ENCODE measurements at regions not wholly inside any gene's neighbourhood (a gene's known extent, or its start where the extent isn't known, plus 50 kb on each side); places are given as distances from the start of the nearest gene placed in this dataset.

DNA sequence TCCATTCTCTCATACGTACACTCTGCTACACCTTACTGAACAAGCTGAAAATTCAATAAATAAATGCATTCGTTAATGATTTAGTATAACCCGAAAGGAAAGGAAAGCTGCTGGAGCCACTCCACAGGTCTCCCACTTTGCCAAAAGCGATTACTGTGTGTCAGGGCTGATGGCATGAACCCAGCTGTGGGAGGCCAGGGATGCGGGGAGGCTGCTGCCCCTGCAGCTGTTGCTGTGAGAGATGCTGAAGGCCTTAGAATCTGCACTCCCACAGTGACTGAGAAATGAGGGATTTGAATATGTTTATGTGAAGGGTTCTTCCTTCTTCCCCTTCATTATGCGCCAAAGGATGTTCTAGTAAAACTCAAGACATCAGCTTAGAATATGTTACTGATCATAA, 58.7 kb upstream of the NBEA start:
- no peak for DNase-seq
- Histone ChIP-seq H3K36me3 (no peaks in the 10 kb centered on the region), H3K9me3 (no peaks in the 10 kb centered on the region), H3K27me3 (no peaks in the 10 kb centered on the region), H3K4me1 (no peaks in the 10 kb centered on the region), H3K4me3 (no peak overlapping the region), H3K27ac (no peak overlapping the region)
- TF ChIP-seq, protein P1, sequence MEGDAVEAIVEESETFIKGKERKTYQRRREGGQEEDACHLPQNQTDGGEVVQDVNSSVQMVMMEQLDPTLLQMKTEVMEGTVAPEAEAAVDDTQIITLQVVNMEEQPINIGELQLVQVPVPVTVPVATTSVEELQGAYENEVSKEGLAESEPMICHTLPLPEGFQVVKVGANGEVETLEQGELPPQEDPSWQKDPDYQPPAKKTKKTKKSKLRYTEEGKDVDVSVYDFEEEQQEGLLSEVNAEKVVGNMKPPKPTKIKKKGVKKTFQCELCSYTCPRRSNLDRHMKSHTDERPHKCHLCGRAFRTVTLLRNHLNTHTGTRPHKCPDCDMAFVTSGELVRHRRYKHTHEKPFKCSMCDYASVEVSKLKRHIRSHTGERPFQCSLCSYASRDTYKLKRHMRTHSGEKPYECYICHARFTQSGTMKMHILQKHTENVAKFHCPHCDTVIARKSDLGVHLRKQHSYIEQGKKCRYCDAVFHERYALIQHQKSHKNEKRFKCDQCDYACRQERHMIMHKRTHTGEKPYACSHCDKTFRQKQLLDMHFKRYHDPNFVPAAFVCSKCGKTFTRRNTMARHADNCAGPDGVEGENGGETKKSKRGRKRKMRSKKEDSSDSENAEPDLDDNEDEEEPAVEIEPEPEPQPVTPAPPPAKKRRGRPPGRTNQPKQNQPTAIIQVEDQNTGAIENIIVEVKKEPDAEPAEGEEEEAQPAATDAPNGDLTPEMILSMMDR (IDR thresholded peaks at IDR 0.05): no peak
- no peak for TF ChIP-seq POLR2A (IDR thresholded peaks at IDR 0.05)

DNA sequence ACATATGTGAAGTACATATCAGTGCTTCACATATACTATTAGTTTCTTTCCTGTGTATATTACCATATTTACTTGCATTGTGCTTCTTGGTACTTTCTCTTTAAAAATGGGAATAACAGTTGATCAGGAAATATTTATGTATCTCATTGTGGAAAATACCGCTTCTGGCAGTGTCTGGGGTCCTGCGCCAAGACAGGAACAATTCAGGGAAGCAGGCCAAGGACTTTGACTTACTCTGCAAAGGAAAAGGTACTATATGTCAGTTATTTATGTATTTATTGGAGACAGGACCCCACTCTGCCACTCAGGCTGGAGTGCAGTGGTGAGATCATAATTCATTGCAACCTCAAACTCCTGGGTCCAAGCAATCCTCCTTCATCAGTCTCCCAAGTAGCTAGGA, 57.7 kb upstream of the NBEA start:
- Histone ChIP-seq H3K4me3 (no peak overlapping the region), H3K27me3 (no peaks in the 10 kb centered on the region), H3K9me3 (no peaks in the 10 kb centered on the region), H3K27ac (no peak overlapping the region), H3K36me3 (no peaks in the 10 kb centered on the region), H3K4me1 (no peaks in the 10 kb centered on the region)
- DNase-seq: no peak
- TF ChIP-seq, protein P1 (IDR thresholded peaks at IDR 0.05): no peak
- TF ChIP-seq POLR2A (IDR thresholded peaks at IDR 0.05): no peak

DNA sequence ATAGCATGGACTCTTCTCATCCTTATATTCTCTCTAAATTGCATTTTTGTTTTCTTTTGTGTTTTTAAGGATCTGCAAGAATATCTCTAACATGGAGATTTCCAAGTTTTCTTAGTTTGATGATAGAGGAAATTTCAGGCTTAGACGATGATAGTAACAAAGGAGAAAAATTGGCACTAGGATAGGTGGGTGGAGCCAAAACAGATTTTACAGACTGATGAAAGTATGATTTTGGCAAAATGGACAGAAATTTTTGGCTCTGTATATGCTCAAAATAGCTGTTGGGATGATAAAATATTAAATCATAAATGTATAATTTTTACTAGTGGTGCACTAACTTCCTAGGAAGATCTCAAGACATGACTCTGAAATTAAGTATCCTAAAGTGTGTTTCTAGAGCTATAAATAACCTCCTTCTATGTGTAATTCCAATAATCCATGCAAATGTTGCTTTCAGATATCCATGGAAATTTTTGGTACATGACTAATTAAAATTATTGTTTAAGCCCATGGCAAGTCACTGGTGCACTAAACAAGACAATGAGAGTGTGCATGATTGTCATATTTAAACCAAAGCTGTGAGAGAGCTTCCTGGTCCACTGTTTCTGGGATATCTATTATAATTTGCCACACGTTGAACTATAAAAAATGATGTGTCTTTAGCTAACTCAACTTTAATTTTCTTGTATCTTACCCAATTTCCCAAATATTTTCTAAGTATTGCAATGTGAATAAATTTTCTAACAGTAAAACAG, 55.8 kb upstream of the NBEA start:
- no peak overlapping the region for H3K4me3 ChIP-seq
- H3K27me3 ChIP-seq: no peaks in the 10 kb centered on the region
- DNase-seq: no peak
- no peak for TF ChIP-seq POLR2A (IDR thresholded peaks at IDR 0.05)
- TF ChIP-seq, protein P1 (IDR thresholded peaks at IDR 0.05): no peak
- no peak overlapping the region for H3K27ac ChIP-seq
- no peaks in the 10 kb centered on the region for H3K4me1 ChIP-seq
- H3K9me3 ChIP-seq: no peaks in the 10 kb centered on the region
- H3K36me3 ChIP-seq: no peaks in the 10 kb centered on the region

DNA sequence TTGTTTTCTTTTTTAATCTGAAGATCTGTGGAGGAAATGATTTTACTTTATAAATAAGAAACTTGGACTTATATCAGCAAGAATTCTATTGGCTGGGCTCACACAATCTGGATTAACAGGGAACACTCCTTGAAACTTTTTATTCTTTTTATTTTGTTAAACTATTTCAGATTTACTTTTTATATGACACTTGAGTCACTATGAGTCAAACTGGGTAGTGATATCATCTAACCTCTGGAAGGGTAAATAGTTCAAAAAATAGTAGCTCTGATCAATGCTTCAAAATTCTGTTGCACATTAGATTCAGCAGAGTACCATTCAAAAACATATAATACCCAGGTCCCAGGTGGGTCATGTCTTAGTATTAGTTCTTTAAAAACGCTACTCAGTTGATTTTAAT, 55.1 kb upstream of the NBEA start:
- Histone ChIP-seq H3K4me3 (no peak overlapping the region), H3K4me1 (no peaks in the 10 kb centered on the region), H3K9me3 (no peaks in the 10 kb centered on the region), H3K27me3 (no peaks in the 10 kb centered on the region), H3K36me3 (no peaks in the 10 kb centered on the region), H3K27ac (no peak overlapping the region)
- TF ChIP-seq, protein P1 (IDR thresholded peaks at IDR 0.05): no peak
- TF ChIP-seq POLR2A (IDR thresholded peaks at IDR 0.05): no peak
- no peak for DNase-seq

Small RNA genes in the stretch of these regions (small RNA-seq; reads per million reads assigned to genes)
- 0 reads per million in 2 donors for gene AL356321.1
- 0 reads per million in 2 donors for gene RF00402

Measured in Peyer's patch (tissue), 4 donors.